GM19395 (cell line): ENCODE measurements at regions not wholly inside any gene's neighbourhood (a gene's known extent, or its start where the extent isn't known, plus 50 kb on each side); places are given as distances from the start of the nearest gene placed in this dataset.
"Not testable (repeated sequence)": the region's sequence is repeated elsewhere in the genome, so short reads cannot be mapped to it uniquely, and the experiment has no call there.

Experiments used
- ATAC-seq: cut with Tn5 transposase; IDR thresholded peaks from one replicate; pipeline ENCODE4 v1.9.1; 2021; ENCODE audit warnings: mild to moderate bottlenecking, moderate library complexity; ENCODE audit not compliant: unreplicated experiment

- no peak for ATAC-seq
Observed at GRCh38 chr17:68135141-68135887, 99.8 kb downstream of the KPNA2 start.

GRCh38 chr17:68141050-68141449 is 105.5 kb downstream of the KPNA2 start:
- ATAC-seq, result no peak

GRCh38 chr17:68142595-68142994 is 105.2 kb upstream of the AMZ2 start:
- ATAC-seq, result no peak

- no peak for ATAC-seq
Observed at GRCh38 chr17:68143425-68143824, 104.4 kb upstream of the AMZ2 start.

- no peak for ATAC-seq
Observed at GRCh38 chr17:68145088-68145487, 102.8 kb upstream of the AMZ2 start.

GRCh38 chr17:68148936-68149335 is 98.9 kb upstream of the AMZ2 start:
- ATAC-seq, result no peak

- ATAC-seq, result no peak
Observed at GRCh38 chr17:68152161-68152571, 95.7 kb upstream of the AMZ2 start.

- no peak for ATAC-seq
Observed at GRCh38 chr17:68155692-68156091, 92.2 kb upstream of the AMZ2 start.

GRCh38 chr17:68161644-68162428 is 86.0 kb upstream of the AMZ2 start:
- ATAC-seq, result no peak

GRCh38 chr17:68168273-68169164 is 79.3 kb upstream of the AMZ2 start:
- ATAC-seq, result not testable (repeated sequence)

- ATAC-seq, result not testable (repeated sequence)
Observed at GRCh38 chr17:68169165-68169821, 78.5 kb upstream of the AMZ2 start.

- ATAC-seq, result no peak
Observed at GRCh38 chr17:68169840-68170239, 78.0 kb upstream of the AMZ2 start.

- ATAC-seq, result no peak
Observed at GRCh38 chr17:68170246-68170645, 77.6 kb upstream of the AMZ2 start.

GRCh38 chr17:68172461-68172954 is 75.3 kb upstream of the AMZ2 start:
- ATAC-seq, result peak; percentile 81

GRCh38 chr17:68175416-68175815 is 72.4 kb upstream of the AMZ2 start:
- no peak for ATAC-seq

GRCh38 chr17:68175905-68176304 is 71.9 kb upstream of the AMZ2 start:
- no peak for ATAC-seq

GRCh38 chr17:68176718-68177117 is 71.1 kb upstream of the AMZ2 start:
- ATAC-seq, result no peak

GRCh38 chr17:68178831-68179230 is 69.0 kb upstream of the AMZ2 start:
- no peak for ATAC-seq

GRCh38 chr17:68179236-68179925 is 68.5 kb upstream of the AMZ2 start:
- ATAC-seq, result no peak

- no peak for ATAC-seq
Observed at GRCh38 chr17:68179926-68180285, 67.9 kb upstream of the AMZ2 start.
